AG04449 (cell line): ENCODE measurements at regions not wholly inside any gene's neighbourhood (a gene's known extent, or its start where the extent isn't known, plus 50 kb on each side); places are given as distances from the start of the nearest gene placed in this dataset.

Source experiments
- CTCF ChIA-PET: fragments of 350-600 bp; formaldehyde crosslinking; extraction: SDS; loops from one replicate; lab custom pipeline; 2021; ENCODE audit warnings: antibody characterized with exemption; lab: Yijun Ruan, JAX
- POLR2A ChIA-PET: fragments of 400-600, 350-600 bp; formaldehyde crosslinking; extraction: SDS; loops from one replicate; lab custom pipeline; 2020; ENCODE audit warnings: antibody characterized with exemption, inconsistent platforms; lab: Yijun Ruan, JAX
- DNase-seq: peaks from one replicate; pipeline ENCODE4 v3.0.0-alpha.2; 2010; ENCODE audit warnings: low read depth, low spot score
- H3K4me3 ChIP-seq: 2 replicates; pipeline ENCODE4 v1.5.1; 2011; ENCODE audit warnings: low read depth, mild to moderate bottlenecking, control low read depth, low read length
- CTCF ChIP-seq: IDR thresholded peaks from one replicate; pipeline ENCODE4 v1.5.1; 2011; ENCODE audit warnings: mild to moderate bottlenecking, moderate library complexity, low read length, control low read depth, inconsistent platforms; ENCODE audit not compliant: insufficient read depth; ENCODE audit errors: missing control alignments

- DNase-seq: no peak
- POLR2A ChIA-PET: no interaction called here
- TF ChIP-seq CTCF: no peak
- CTCF ChIA-PET: no interaction called here
- no peak overlapping the region for H3K4me3 ChIP-seq
These were observed 75.2 kb upstream of the S1PR1 start for GRCh38 chr1:101161619-101162018.

GRCh38 chr1:101158424-101158823 is 78.4 kb upstream of the S1PR1 start:
- no peak for TF ChIP-seq CTCF
- POLR2A ChIA-PET: no interaction called here
- no peak for DNase-seq
- CTCF ChIA-PET: no interaction called here
- H3K4me3 ChIP-seq: no peak overlapping the region

- no peak for TF ChIP-seq CTCF
- CTCF ChIA-PET: no interaction called here
- POLR2A ChIA-PET: no interaction called here
- DNase-seq: no peak
- no peak overlapping the region for H3K4me3 ChIP-seq
These were observed 82.3 kb upstream of the S1PR1 start for GRCh38 chr1:101154547-101154946.

GRCh38 chr1:101153692-101154091 is 83.1 kb upstream of the S1PR1 start:
- DNase-seq: no peak
- POLR2A ChIA-PET: no interaction called here
- no peak overlapping the region for H3K4me3 ChIP-seq
- CTCF ChIA-PET: no interaction called here
- TF ChIP-seq CTCF: no peak

- TF ChIP-seq CTCF: no peak
- no peak overlapping the region for H3K4me3 ChIP-seq
- POLR2A ChIA-PET: no interaction called here
- DNase-seq: no peak
- CTCF ChIA-PET: no interaction called here
These were observed 84.2 kb upstream of the S1PR1 start for GRCh38 chr1:101152633-101153032.

GRCh38 chr1:101151286-101151685 is 85.5 kb upstream of the S1PR1 start:
- no peak for DNase-seq
- H3K4me3 ChIP-seq: no peak overlapping the region
- CTCF ChIA-PET: interaction anchor here (0.6 kb wide), 1 partner anchor 87 kb away, joined by 3 read pairs; no protein-coding TSS in a partner anchor
- TF ChIP-seq CTCF: no peak
- POLR2A ChIA-PET: interaction anchor here (0.9 kb wide), 1 partner anchor 24 kb away, joined by 3 read pairs; no protein-coding TSS in a partner anchor
